ENCODE measurements at regions not wholly inside any gene's neighbourhood (a gene's known extent, or its start where the extent isn't known, plus 50 kb on each side); places are given as distances from the start of the nearest gene placed in this dataset.

GRCh38 chr7:19373334-19373733, 228.1 kb upstream of the FERD3L start:
- no peak overlapping the region for H3K27ac Mint-ChIP-seq
- Histone ChIP-seq H4K91ac (ENCODE audit: insufficient read length, low read depth, low read length) (no peak overlapping the region), H3K4me1 (ENCODE audit: insufficient read depth, low read length) (peaks cover 12% of the 10 kb centered on the region), H3K27ac (ENCODE audit: insufficient read length, low read depth, low read length) (no peak overlapping the region), H3K79me1 (ENCODE audit: insufficient read depth, low read depth, low read length, poor library complexity, severe bottlenecking) (no peaks in the 10 kb centered on the region), H3K18ac (ENCODE audit: insufficient read length, low read depth, low read length) (no peak overlapping the region), H3K23me2 (ENCODE audit: insufficient read length, low read depth, low read length, poor library complexity, severe bottlenecking) (no peaks in the 10 kb centered on the region), H4K5ac (ENCODE audit: insufficient read length, low read depth, low read length) (no peak overlapping the region), H3K23ac (ENCODE audit: insufficient read length, low read depth, low read length) (no peak overlapping the region), H4K20me1 (ENCODE audit: control insufficient read depth, insufficient read depth, insufficient read length) (no peaks in the 10 kb centered on the region), H2BK20ac (ENCODE audit: low read depth, low read length, poor library complexity, severe bottlenecking) (no peak overlapping the region), H4K8ac (replicated peaks; ENCODE audit: insufficient read length, low read depth, low read length) (no peak overlapping the region), H3T11ph (ENCODE audit: low read length) (no peak overlapping the region), H2AFZ (ENCODE audit: low read length) (no peak overlapping the region), H3K79me2 (ENCODE audit: insufficient read depth, low read length) (no peaks in the 10 kb centered on the region), H3K14ac (ENCODE audit: insufficient read depth, low read length) (no peak overlapping the region), H2BK120ac (ENCODE audit: low read depth, low read length, poor library complexity, severe bottlenecking) (no peak overlapping the region), H3K4ac (ENCODE audit: low read depth, low read length) (no peak overlapping the region), H2BK12ac (ENCODE audit: insufficient read length, low read depth, low read length) (no peak overlapping the region), H2BK15ac (ENCODE audit: low read depth, low read length) (no peak overlapping the region), H2BK5ac (ENCODE audit: insufficient read length, low read length) (no peak overlapping the region), H3K27me3 (ENCODE audit: insufficient read depth, low read length) (no peaks in the 10 kb centered on the region), H3K9ac (ENCODE audit: extremely low read depth, insufficient read length, low read length) (no peak overlapping the region), H3K56ac (ENCODE audit: insufficient read length, low read depth, low read length) (no peak overlapping the region), H2AK5ac (ENCODE audit: insufficient read length, low read length) (no peak overlapping the region), H3K9me3 (ENCODE audit: control insufficient read depth, low read depth, low read length) (no peaks in the 10 kb centered on the region), H3K4me2 (ENCODE audit: insufficient read depth, insufficient read length, low read length) (no peak overlapping the region)
- no peaks in the 10 kb centered on the region for H3K36me3 Mint-ChIP-seq (ENCODE audit: insufficient read depth in 1 of 3, low read depth in 3 of 3)
- no peak for DNase-seq
- H3K27me3 Mint-ChIP-seq (ENCODE audit: low read depth) = no peaks in the 10 kb centered on the region
- no peaks in the 10 kb centered on the region; a peak in 1 of 5 replicates for H3K9me3 Mint-ChIP-seq
- peaks cover 17 to 20% of the 10 kb centered on the region in 2 experiments for H3K4me1 Mint-ChIP-seq
- no peak for TF ChIP-seq CTCF (conservative IDR thresholded peaks at IDR 0.05)
- no peak overlapping the region for H3K4me3 Mint-ChIP-seq
- WGBS (ENCODE audit: extremely low coverage, insufficient read length, low lambda C conversion rate) = no CpG with 5 or more reads among the region's 2 CpGs
